PFSK-1 (cell line): ENCODE measurements at regions not wholly inside any gene's neighbourhood (a gene's known extent, or its start where the extent isn't known, plus 50 kb on each side); places are given as distances from the start of the nearest gene placed in this dataset.

ENCODE experiments used
- POLR2AphosphoS5 ChIP-seq: IDR thresholded peaks from 2 replicates; pipeline ENCODE4 v1.6.1; 2012; ENCODE audit warnings: low read depth, mild to moderate bottlenecking, control low read depth, low read length, moderate library complexity
- REST ChIP-seq, 2 experiments: IDR thresholded peaks; 2 replicates each; pipeline versions ENCODE4 v1.6.1 to v1.8.0; 2011 to 2012; ENCODE audit warnings: low read depth in 2 of 2, low read length in 2 of 2, control low read depth in 1 of 2, inconsistent platforms in 1 of 2, mild to moderate bottlenecking in 1 of 2, moderate library complexity in 1 of 2; ENCODE audit not compliant: insufficient read depth in 1 of 2

- TF ChIP-seq POLR2AphosphoS5 (no peak), REST (IDR thresholded peaks at IDR 0.05; ENCODE audit: insufficient read depth in 1 of 2, low read depth in 2 of 2, low read length in 2 of 2) (no peak)
Observed at GRCh38 chr6:82780334-82780733, 285.3 kb downstream of the UBE3D start.
